ENCODE measurements at regions not wholly inside any gene's neighbourhood (a gene's known extent, or its start where the extent isn't known, plus 50 kb on each side); places are given as distances from the start of the nearest gene placed in this dataset.
"Not testable (repeated sequence)": the region's sequence is repeated elsewhere in the genome, so short reads cannot be mapped to it uniquely, and the experiment has no call there.

DNA sequence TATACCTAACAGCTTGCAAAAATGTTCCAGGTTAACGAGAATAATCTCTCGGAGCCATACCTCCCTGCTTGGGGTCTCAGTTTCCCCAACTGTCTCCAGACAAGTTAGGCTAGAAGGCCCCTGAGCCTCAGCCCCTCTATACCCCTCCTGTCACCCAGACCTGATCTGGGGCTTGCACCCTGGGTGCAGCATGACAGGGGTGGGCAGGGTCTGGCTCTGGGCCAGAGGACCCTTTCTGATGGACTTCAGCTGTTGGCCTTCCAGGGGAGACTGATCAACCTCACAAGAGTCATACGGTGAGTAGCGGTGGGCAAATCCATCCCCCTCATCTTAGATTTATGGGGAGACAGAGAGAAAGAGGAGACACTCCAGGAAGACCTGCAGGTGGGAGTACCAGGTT is 416.9 kb downstream of the GOLGA6L6 start:
- BruUV-seq (replicated peaks); H3K36me3 ChIP-seq (ENCODE audit: control insufficient read depth, insufficient read depth, low read length); H3K4me3 ChIP-seq (ENCODE audit: low read depth in 2 of 2, low read length in 2 of 2); DNase-seq (ENCODE audit: low read depth, low spot score); H3K27ac ChIP-seq (ENCODE audit: low read length); in situ Hi-C loops (cut with HindIII; ENCODE audit: low pct_unique_long_range_greater_than_20kb, low sequenced_read_pairs); H3K9me3 ChIP-seq (ENCODE audit: control insufficient read depth, insufficient read depth, low read depth, low read length); POLR2A ChIA-PET; intact Hi-C loops (cut with micrococcal nuclease; ENCODE audit: unreplicated experiment); H3K4me1 ChIP-seq (ENCODE audit: control insufficient read depth, insufficient read depth, low read length); ATAC-seq; CTCF ChIA-PET; H3K27me3 ChIP-seq (ENCODE audit: control insufficient read depth, insufficient read depth, low read length): not testable (repeated sequence)

GRCh38 chr15:20106026-20106425 is 435.6 kb downstream of the GOLGA6L6 start:
- in situ Hi-C loops (cut with HindIII; ENCODE audit: low pct_unique_long_range_greater_than_20kb, low sequenced_read_pairs): no loop called here
- no peak for DNase-seq (ENCODE audit: low read depth, low spot score)
- CTCF ChIA-PET: no interaction called here

DNA sequence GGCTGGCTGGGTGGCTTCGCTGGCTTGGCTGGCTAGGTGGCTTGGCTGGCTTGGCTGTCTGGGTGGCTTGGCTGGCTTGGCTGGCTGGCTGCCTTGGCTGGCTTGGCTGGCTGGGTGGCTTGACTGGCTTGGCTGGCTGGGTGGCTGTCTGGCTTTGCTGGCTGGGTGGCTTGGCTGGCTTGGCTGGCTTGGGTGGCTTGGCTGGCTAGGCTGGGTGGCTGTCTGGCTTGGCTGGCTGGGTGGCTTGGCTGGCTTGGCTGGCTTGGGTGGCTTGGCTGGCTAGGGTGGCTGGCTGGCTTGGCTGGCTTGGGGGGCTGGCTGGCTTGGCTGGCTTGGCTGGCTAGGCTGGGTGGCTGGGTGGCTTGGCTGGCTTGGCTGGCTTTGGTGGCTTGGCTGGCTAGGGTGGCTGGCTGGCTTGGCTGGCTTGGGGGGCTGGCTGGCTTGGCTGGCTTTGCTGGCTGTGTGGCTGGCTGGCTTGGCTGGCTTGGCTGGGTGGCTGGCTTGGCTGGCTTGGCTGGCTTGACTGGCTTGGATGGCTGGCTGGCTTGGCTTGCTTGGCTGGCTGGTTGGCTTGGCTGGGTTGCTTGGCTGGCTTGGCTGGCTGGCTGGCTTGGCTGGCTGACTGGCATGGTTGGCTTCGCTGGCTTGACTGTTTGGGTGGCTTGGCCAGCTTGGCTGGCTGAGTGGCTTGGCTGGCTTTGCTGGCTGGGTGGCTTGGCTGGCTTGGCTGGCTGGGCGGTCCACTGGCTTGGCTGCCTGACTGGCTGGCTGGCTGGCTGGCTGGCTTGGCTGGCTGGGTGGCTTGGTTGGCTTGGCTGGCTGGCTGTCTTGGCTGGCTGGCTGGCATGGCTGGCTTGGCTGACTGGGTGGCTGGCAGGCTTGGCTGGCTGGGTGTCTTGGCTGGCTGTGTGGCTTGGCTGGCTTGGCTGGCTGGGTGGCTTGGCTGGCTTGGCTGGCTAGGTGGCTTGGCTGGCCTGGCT is 436.3 kb downstream of the GOLGA6L6 start:
- CTCF ChIA-PET: not testable (repeated sequence)

More at GRCh38 chr15:20106026-20106425, 435.6 kb downstream of the GOLGA6L6 start:
- BruUV-seq (replicated peaks): no TSS peak
- no peak overlapping the region for H3K4me3 ChIP-seq (ENCODE audit: low read depth in 2 of 2, low read length in 2 of 2)
- no peaks in the 10 kb centered on the region for H3K9me3 ChIP-seq (ENCODE audit: control insufficient read depth, insufficient read depth, low read depth, low read length)
- no peaks in the 10 kb centered on the region for H3K27me3 ChIP-seq (ENCODE audit: control insufficient read depth, insufficient read depth, low read length)
- POLR2A ChIA-PET: no interaction called here
- H3K4me1 ChIP-seq (ENCODE audit: control insufficient read depth, insufficient read depth, low read length): no peaks in the 10 kb centered on the region
- H3K27ac ChIP-seq (ENCODE audit: low read length): no peak overlapping the region
- H3K36me3 ChIP-seq (ENCODE audit: control insufficient read depth, insufficient read depth, low read length): no peaks in the 10 kb centered on the region
- intact Hi-C loops (cut with micrococcal nuclease; ENCODE audit: unreplicated experiment): no loop called here
- ATAC-seq: no peak
- no peak for TF ChIP-seq POLR2AphosphoS5 (IDR thresholded peaks at IDR 0.05; ENCODE audit: low read depth, low read length)
- no peak for TF ChIP-seq TCF7L2 (IDR thresholded peaks at IDR 0.05; ENCODE audit: low read depth, low read length)
- TF ChIP-seq, protein P1, sequence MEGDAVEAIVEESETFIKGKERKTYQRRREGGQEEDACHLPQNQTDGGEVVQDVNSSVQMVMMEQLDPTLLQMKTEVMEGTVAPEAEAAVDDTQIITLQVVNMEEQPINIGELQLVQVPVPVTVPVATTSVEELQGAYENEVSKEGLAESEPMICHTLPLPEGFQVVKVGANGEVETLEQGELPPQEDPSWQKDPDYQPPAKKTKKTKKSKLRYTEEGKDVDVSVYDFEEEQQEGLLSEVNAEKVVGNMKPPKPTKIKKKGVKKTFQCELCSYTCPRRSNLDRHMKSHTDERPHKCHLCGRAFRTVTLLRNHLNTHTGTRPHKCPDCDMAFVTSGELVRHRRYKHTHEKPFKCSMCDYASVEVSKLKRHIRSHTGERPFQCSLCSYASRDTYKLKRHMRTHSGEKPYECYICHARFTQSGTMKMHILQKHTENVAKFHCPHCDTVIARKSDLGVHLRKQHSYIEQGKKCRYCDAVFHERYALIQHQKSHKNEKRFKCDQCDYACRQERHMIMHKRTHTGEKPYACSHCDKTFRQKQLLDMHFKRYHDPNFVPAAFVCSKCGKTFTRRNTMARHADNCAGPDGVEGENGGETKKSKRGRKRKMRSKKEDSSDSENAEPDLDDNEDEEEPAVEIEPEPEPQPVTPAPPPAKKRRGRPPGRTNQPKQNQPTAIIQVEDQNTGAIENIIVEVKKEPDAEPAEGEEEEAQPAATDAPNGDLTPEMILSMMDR (IDR thresholded peaks at IDR 0.05): no peak

DNA sequence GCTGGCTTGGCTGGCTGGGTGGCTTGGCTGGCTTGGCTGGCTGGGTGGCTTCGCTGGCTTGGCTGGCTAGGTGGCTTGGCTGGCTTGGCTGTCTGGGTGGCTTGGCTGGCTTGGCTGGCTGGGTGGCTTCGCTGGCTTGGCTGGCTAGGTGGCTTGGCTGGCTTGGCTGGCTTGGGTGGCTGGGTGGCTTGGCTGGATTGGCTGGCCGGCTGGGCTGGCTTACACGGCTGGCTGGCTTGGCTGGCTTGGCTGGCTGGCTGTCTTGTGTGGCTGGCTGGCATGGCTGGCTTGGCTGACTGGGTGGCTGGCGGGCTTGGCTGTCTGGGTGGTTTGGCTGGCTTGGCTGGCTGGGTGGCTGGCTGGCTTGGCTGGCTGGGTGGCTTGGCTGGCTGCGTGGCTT is 437.0 kb downstream of the GOLGA6L6 start:
- in situ Hi-C loops (cut with HindIII; ENCODE audit: low pct_unique_long_range_greater_than_20kb, low sequenced_read_pairs); CTCF ChIA-PET; intact Hi-C loops (cut with micrococcal nuclease; ENCODE audit: unreplicated experiment); H3K9me3 ChIP-seq (ENCODE audit: control insufficient read depth, insufficient read depth, low read depth, low read length); H3K27ac ChIP-seq (ENCODE audit: low read length); POLR2A ChIA-PET; DNase-seq (ENCODE audit: low read depth, low spot score); H3K27me3 ChIP-seq (ENCODE audit: control insufficient read depth, insufficient read depth, low read length); H3K4me1 ChIP-seq (ENCODE audit: control insufficient read depth, insufficient read depth, low read length); H3K36me3 ChIP-seq (ENCODE audit: control insufficient read depth, insufficient read depth, low read length); H3K4me3 ChIP-seq (ENCODE audit: low read depth in 2 of 2, low read length in 2 of 2); ATAC-seq; BruUV-seq (replicated peaks): not testable (repeated sequence)

More for the DNA sequence above, 436.3 kb downstream of the GOLGA6L6 start:
- H3K27ac ChIP-seq (ENCODE audit: low read length); DNase-seq (ENCODE audit: low read depth, low spot score); H3K9me3 ChIP-seq (ENCODE audit: control insufficient read depth, insufficient read depth, low read depth, low read length); H3K4me3 ChIP-seq (ENCODE audit: low read depth in 2 of 2, low read length in 2 of 2); H3K27me3 ChIP-seq (ENCODE audit: control insufficient read depth, insufficient read depth, low read length); BruUV-seq (replicated peaks); intact Hi-C loops (cut with micrococcal nuclease; ENCODE audit: unreplicated experiment); POLR2A ChIA-PET; ATAC-seq; in situ Hi-C loops (cut with HindIII; ENCODE audit: low pct_unique_long_range_greater_than_20kb, low sequenced_read_pairs); H3K36me3 ChIP-seq (ENCODE audit: control insufficient read depth, insufficient read depth, low read length); H3K4me1 ChIP-seq (ENCODE audit: control insufficient read depth, insufficient read depth, low read length): not testable (repeated sequence)

GRCh38 chr15:20102862-20103261 is 438.7 kb downstream of the GOLGA6L6 start:
- H3K27ac ChIP-seq (ENCODE audit: low read length); CTCF ChIA-PET; in situ Hi-C loops (cut with HindIII; ENCODE audit: low pct_unique_long_range_greater_than_20kb, low sequenced_read_pairs); H3K9me3 ChIP-seq (ENCODE audit: control insufficient read depth, insufficient read depth, low read depth, low read length); H3K27me3 ChIP-seq (ENCODE audit: control insufficient read depth, insufficient read depth, low read length); POLR2A ChIA-PET; H3K4me1 ChIP-seq (ENCODE audit: control insufficient read depth, insufficient read depth, low read length); intact Hi-C loops (cut with micrococcal nuclease; ENCODE audit: unreplicated experiment); H3K36me3 ChIP-seq (ENCODE audit: control insufficient read depth, insufficient read depth, low read length); BruUV-seq (replicated peaks); ATAC-seq; DNase-seq (ENCODE audit: low read depth, low spot score); H3K4me3 ChIP-seq (ENCODE audit: low read depth in 2 of 2, low read length in 2 of 2): not testable (repeated sequence)

DNA sequence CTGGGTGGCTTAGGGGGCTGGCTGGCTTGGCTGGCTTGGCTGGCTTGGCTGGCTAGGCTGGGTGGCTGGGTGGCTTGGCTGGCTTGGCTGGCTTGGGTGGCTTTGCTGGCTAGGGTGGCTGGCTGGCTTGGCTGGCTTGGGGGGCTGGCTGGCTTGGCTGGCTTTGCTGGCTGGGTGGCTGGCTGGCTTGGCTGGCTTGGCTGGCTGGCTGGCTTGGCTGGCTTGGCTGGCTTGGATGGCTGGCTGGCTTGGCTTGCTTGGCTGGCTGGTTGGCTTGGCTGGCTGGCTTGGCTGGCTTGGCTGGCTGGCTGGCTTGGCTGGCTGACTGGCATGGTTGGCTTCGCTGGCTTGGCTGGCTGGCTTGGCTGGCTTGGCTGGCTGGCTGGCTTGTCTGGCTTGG is 439.4 kb downstream of the GOLGA6L6 start:
- ATAC-seq; in situ Hi-C loops (cut with HindIII; ENCODE audit: low pct_unique_long_range_greater_than_20kb, low sequenced_read_pairs); POLR2A ChIA-PET; H3K36me3 ChIP-seq (ENCODE audit: control insufficient read depth, insufficient read depth, low read length); CTCF ChIA-PET; H3K27ac ChIP-seq (ENCODE audit: low read length); intact Hi-C loops (cut with micrococcal nuclease; ENCODE audit: unreplicated experiment); BruUV-seq (replicated peaks); H3K4me1 ChIP-seq (ENCODE audit: control insufficient read depth, insufficient read depth, low read length); DNase-seq (ENCODE audit: low read depth, low spot score); H3K27me3 ChIP-seq (ENCODE audit: control insufficient read depth, insufficient read depth, low read length); H3K9me3 ChIP-seq (ENCODE audit: control insufficient read depth, insufficient read depth, low read depth, low read length); H3K4me3 ChIP-seq (ENCODE audit: low read depth in 2 of 2, low read length in 2 of 2): not testable (repeated sequence)

Measured in Panc1 (cell line).